HG02852 (cell line): ENCODE measurements at regions not wholly inside any gene's neighbourhood (a gene's known extent, or its start where the extent isn't known, plus 50 kb on each side); places are given as distances from the start of the nearest gene placed in this dataset.

Experiments
- ATAC-seq: cut with Tn5 transposase; IDR thresholded peaks from one replicate; pipeline ENCODE4 v1.9.1; 2021; ENCODE audit warnings: mild to moderate bottlenecking, moderate library complexity; ENCODE audit not compliant: unreplicated experiment

DNA sequence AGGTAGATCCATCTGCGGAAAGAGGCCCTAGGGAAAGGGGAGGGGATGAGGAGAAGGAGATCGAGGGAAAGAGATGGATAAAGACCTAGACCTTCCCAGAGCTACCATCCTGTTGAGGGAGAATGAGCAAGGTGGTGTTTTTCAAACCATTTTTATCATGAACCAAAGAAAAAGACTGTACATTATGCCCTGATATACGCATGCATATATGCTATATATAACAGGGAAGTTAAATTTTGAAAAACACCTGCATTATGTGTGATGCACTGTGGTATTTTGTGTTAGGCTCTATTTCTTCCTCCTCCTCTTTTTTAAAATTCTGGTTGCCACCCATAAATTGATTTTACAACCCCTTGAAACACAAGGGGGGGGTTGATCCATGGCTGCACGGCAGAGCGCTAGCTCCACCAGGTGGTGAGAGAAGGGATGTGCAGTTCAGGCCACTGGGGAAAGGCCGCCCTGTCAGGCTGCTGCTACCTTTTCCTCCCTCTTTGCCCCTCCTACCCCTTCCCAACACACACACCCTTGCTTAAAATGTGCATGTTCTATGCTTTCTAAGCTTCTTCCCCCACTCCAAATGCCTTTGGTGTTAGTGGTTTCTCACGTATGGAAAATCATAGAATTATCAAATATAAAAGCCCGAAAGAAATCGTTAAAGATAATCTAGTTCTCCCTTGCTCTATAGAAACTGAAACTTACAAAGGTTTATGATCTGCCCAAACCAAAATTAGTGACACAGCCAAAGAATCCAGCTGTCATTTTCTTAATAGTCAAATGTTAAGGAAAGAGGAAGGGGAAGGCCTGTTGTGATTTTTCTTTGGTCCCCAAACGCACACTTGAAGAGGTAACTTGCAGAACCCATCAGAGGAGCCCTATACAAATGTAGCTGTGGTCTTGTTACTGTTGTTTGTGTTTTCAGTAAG, 262.0 kb upstream of the UMPS start:
- no peak for ATAC-seq

DNA sequence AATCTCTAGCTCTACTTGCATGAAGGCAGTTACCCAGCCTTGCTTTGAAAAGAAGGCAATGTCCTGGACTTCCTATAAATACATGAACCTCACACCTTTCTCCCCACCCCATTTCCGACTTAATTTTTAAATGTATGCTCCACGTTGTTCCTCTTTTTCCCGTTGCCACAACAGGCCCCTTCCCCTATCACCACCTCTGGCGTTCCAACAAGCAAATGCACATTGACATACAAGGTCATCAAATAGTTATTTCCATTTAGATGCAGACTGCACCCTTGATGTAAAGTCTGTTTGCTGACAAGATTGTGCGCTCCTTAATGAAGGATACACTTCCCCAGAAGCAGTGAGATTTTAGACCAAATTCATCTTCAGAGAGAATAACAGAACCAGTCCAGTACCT, 260.7 kb upstream of the UMPS start:
- ATAC-seq, result no peak

DNA sequence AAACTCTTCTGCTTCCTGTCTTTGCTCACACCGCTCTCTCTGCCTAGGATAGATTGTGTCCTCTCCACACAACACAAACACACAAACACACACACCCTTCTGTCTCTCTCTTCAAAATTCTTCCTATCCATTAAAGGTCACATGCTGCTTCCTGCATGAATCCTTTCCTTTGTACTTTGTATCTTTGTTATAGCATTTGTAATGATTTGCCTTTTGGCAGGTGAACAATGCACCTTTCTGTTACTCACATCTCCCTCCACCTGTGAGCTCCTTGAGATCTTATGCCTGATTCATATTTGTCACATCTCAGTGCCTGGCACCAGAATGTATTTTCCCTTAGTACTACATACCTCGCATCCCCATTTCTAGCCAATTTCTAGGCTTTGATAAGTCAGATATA, 251.4 kb upstream of the UMPS start:
- ATAC-seq, result no peak

DNA sequence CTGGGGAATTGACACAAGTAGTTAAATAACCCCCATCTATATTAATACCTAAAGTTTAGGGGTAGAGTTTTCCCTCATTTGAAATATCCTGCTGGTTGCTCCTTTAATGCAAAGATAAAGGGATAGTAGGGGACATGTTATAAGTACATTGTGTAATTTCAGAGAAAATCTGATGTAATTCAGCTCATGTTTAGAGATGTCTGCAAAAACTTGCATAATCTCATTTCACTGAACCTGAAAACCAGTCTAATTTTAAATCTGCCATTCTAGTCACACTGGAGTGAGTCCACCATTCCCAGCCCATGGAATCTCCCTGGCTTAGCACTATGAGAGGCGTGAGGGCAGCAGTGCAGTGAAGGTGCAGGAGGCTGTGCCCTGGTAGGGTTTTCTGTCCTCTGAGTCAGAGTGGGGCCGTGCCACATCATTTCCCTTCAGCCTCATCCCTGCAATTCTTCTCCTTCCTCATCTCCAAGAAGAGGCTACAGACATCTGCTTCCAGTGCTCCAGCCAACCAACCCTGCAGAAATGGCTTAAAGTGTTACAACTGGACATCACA, 246.3 kb upstream of the UMPS start:
- ATAC-seq, result no peak

DNA sequence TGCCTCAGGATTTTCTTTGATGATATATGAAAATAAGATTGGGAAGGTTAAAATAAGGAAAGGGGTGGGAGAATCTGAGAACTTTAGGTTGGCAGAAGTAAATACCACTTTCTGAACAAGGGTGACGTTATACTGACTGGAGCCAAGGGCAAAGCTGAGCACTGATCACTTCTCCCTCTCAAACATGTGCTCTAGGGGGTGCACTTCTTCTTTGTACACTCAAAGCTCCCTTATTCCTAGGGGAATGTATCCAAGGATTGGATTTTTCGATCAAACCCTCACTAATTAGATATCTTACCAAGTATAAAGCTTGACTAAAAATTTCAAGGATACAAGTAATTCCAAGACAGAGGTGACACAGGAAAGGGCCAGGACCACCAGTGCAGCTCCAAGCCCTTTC, 243.9 kb upstream of the UMPS start:
- no peak for ATAC-seq

DNA sequence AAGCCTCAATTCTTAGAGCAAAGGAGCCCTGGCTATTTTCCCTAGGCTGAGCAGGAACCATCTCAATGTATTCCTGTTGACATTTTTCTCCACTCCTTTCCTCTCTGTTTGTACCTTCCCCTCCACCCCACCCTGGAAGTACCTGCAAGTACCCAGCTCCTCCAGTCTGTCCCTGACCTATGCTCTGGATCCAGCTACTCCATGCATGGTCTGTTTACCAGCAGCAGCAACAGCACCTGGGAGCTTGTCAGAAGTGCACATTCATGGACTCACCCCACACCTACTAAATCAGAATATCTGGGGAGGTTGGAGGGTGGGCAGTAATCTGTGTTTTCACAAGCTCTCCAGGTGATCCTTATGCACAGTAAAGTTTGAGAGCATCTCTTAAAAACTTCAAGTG, 240.7 kb upstream of the UMPS start:
- ATAC-seq, result no peak

DNA sequence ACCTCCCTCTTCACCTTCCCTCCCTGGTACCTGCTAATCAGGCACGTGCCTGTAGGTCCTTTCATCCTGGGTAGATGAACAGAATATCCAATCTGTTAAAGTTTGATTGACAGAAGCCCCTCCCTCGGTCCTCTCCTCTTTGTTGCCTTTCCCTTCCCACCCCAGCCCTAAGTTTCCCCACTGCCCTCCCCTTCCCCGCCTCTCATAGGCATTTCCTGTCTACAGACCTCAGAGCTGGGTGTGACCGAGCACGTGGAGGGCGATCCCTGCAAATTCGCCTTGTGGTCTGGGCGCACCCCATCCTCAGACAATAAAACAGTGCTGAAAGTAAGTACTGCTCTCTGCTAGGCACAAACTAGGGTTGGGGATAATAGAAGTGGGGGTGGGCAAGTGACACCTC, 239.2 kb upstream of the UMPS start:
- no peak for ATAC-seq

DNA sequence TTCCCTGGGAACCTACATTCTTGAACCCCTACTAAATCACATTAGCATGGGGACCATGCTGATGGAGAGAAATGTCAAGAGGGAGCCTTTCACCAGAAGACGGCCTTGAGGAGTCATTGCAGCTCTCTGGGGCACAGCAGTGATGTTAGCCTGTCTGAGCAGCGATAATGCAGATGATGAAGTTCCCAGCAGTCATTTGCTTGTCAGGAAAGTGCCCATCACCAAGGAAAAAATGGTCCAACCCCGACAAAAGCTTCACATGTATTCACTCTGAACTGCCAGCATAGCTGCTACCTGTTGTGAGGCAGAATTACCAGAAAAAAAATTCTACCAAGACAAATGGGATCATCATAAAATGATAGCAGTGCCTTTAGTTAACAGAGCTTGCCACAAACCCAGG, 238.4 kb upstream of the UMPS start:
- ATAC-seq, result no peak

DNA sequence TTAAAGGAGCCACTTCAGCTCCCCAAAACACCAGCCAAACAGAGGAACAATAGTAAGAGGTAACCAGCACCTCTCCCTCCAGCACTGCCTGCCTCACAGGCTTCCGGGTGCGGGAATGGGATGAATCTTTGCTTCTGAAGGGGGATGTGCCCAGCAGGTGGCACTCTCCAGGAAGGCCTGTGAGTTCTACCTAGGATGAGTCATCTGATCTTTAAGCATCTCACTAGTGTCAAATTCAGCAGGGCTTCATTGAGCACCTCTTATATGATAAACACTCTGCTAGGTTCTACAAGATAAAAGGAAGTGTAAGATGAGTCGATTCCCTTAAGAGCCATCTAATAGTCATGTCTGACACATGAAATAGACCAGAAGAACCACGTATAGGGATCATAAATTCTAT, 237.4 kb upstream of the UMPS start:
- ATAC-seq, result no peak

DNA sequence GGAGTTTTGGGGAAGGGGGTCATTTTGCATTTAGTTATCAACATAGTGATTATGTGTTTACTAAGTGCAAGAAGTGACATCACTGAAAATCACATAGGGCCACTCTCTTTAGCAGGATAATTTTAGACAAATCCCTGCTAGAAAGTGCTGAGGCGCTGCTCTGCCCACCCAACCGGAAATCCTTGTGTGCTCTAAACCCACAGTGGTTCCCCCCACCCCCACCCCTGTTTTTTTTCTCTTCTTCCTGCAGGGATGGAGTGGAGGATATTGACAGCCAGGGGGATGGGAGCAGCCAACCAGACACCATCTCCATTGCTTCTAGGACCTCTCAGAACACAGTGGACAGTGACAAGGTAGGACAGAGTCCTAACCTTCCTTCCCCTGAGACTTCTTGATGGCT, 234.2 kb upstream of the UMPS start:
- no peak for ATAC-seq

DNA sequence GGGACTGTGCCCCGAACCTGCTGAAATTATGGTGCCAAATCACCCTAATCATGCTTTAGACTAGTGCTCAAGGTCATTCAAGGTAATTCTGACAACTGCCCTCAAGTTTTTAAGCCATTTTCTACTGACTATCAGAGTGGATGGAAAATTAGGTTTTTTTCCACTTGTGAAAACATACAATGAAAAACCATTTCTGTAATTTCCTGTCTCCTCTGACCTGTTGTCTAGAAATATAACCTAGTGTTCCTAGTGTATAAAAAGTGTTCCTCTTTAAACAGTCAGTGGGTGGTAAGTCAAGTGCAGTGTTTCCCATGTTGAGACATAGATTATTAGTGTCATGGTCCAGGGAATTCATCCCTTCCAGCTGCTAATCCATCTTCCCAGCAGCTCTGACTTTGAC, 232.8 kb upstream of the UMPS start:
- ATAC-seq, result no peak

DNA sequence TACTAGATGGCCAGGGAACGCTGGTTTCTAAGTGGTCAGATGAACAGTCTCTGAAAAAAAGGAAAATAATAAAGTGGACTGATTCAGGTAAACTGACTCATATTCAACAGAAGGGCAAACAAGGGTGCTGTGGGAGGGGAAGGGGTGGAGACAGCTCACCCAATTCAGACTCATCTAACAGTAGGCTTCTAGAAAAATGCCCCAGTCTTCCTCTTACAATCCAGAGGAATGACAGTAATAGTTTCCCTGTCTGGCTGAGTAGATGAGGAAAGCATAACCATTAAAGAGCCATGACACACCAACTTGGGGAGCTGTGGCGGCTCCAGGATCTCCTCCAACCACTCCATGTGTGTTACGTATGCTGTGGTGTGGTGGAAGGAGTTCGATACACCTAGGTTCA, 231.4 kb upstream of the UMPS start:
- ATAC-seq, result no peak

DNA sequence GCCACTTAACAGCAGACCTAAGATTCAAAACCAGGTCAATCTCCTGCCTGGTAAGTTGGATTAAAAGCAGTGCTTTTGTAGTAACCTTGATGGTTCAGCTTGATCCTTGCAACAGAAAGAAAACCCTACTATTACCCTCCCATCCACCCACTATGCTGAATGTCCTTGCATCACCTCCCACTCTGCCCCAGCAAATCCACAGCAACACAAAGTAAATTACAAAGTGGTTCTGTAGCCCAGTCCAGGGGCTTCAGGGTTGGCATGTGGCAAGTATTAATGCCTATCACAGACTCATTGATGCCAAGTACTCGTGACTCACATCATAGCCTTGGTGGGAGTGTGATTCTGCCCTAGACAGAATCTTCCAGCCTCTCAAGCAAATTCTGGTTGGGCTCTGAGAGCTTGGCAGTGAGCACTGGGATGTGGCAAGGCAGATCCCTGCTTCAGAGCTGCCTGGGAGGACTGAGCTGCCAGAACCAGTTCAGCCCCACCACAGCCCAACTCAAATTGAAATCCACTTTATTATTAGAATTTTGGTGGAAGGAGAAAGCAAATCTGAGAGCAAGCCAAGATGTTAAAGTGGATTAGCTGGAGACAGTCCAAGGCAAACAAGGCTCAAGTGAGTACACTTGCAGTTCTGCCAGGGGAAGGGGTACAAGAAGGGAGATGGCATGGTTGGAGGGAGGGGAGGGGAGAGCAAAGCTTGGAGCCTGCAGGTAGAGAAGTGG, 225.8 kb upstream of the UMPS start:
- no peak for ATAC-seq

DNA sequence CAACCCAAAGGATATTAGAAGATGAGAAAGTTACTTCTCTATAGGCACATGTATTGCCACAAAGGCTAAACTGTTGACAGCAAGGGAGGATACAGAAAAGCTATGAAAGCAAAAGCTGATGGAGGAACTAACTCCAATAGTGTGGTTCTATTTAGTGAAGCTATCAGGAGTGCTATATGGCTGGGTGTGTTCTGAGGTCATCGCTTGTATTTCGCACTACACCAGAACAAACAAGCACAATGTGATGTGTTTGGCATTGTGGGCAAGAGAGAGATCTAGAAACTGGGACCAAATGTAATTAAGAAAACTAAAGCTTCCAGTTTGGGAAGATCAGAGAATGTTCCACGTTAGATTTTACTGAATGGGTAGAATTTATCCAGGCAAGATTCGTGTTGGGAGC, 220.4 kb upstream of the UMPS start:
- ATAC-seq, result no peak

DNA sequence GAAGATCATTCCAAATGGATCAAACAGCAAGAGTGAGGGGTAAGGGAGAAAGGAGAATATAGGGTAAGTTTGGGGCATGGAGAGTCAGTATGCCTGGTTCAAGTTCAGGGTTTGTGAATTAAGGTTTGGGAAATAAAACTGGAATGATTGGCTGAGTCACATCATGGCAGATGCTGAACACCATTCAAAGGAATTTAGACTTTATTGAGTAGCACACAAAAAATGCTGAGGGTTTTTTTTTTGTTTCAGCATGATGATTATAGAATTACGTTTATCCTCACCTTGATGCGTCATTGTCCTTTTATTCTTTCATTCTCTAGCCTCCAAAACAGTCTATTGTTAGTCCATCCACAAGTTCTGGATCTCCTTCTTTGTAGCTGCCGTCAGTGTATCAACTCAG, 220.0 kb upstream of the UMPS start:
- no peak for ATAC-seq

DNA sequence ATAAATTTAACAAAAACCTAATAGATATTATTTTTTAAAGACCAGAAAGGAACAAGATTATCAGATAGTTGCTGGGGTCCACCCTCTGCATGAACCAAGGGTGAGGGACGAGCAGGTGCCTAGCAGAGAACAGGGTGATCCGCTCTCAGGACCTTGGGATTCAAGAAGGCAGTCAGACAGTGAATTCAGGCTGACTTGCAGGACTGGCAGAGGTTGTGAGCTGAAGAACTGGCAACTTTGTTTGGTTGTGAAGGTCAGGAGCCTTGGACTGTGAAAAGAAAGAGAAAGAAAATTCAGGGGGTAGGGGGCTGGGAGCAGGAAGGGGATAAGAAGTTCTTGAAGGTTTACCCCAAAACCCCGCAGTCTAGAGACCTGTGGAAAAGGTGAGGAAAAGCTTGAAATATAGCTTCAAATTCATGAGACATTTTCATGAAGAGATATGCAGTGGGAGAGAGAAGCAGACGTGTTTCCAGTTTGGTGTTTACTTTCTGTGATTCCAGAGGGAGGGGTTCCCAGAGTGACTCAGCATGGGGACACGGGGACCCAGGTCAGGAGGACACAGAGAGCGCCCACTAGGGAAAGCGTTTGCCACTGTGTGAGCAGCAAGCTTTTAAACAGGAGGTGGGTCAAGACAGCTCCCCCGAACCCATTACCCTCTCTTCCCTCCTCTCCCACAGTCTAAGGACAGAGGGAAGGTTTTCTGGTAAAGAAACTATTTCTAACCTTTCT, 217.2 kb upstream of the UMPS start:
- ATAC-seq, result no peak

DNA sequence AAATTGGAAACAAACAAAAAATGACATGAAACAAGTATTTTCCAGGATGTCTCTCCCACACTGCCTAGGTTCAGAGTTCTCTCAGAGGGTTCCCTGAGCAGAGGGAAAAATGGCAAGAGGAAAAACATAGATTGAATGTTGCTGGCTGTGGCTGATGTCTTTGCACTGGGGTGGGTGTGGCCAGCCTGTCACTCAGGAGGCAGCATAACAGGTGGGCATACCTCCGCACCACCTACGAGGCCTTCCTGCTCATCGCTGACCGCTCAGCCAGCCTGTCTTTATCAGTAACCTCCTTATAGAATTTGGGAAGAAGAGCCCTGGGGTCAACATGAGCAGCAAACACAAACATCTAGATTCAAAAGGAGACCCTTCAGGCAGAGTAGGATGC, 216.6 kb upstream of the UMPS start:
- ATAC-seq, result no peak

DNA sequence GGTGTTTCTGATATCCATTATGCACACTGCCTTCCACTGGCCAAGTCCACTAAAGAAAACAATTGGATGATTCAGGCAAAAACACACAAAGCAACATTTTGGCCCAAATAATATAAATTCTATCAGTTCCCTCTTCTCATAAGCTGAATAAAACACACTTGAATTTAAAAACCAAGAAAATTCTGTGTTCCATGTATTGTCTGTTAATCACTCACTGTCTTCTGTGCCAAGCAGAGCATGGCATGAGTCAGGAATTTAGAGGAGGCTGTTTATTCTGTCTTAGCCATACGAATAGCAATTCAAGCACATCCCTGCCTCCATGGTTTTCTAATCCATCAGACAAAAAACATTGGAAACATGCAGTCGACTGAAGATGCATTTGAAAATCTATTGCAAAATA, 215.6 kb upstream of the UMPS start:
- ATAC-seq, result no peak

DNA sequence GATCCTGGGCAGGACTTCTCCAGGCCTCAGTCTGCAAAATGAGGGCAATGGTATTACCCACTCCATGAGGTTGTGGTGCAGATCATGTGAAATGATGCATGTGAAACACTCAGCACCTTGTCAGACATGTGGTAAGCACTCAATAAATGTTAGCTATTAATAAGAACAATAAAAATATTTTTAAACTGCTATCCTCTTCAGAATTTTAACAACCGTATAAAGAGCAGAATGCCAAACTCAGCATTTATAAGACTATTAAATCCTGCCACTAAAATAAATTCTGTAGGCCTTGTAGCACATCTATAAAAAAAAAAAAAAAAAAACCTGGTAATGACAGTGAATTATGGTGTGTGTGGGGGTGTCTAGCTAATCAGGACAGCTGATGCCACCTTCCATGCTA, 213.9 kb upstream of the UMPS start:
- ATAC-seq, result no peak

DNA sequence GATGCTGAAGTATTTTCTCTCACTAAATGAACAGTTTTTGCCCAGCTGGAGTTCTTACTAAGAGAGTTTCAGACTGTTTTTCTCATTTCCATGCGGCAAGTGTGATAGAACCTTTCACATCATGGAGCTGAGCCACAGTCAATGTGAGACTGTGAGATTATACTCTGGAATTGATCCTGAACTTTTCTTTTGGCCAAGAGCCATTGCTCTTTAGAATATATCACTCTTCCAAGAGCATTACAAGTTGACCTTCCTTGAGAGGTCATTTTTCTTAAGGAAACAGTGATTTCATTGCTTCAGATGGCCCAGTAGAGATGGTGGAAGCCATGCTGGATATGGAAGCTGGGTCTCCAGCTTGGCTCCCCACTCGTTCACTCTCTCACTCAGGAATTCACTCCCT, 212.9 kb upstream of the UMPS start:
- no peak for ATAC-seq

DNA sequence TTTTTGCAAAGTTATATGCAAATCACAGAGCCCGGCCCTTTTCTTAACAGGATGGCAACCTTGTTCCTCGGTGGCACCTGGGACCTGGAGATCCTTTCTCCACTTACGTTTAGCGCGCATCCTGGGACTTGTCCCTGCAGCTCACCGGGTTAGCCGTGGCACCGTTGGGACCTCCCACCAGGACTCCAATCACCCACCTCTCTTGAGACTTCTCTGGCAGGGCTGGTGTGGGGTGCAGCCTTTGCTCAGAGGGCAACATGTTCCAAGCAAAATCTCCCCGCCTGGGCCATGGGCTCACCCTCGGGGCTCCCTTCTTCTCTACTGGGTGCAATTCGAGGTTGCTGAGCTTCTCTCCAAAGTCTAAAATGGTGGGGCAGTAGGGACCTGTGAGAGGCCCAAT, 211.9 kb upstream of the UMPS start:
- ATAC-seq, result no peak
